WTC11 (cell line): ENCODE measurements at regions not wholly inside any gene's neighbourhood (a gene's known extent, or its start where the extent isn't known, plus 50 kb on each side); places are given as distances from the start of the nearest gene placed in this dataset.

Source experiments
- ATAC-seq: fragments of 200-7000 bp; cut with Tn5 transposase; 2 replicates; pipeline ENCODE4 v1.10.0; 2021; ENCODE audit warnings: mild to moderate bottlenecking, moderate library complexity
- CTCF ChIA-PET: fragments of 300-600 bp; sonication (Branson Sonifier 250); formaldehyde crosslinking; loops from one replicate; lab custom pipeline; 2021; ENCODE audit warnings: antibody characterized with exemption; lab: Charles Lee
- POLR2A ChIA-PET: fragments of 350-600 bp; sonication (Branson Sonifier 250); formaldehyde crosslinking; loops from one replicate; lab custom pipeline; 2021; ENCODE audit warnings: antibody characterized with exemption; lab: Charles Lee
- DNase-seq: peaks from one replicate; pipeline ENCODE4 v3.0.0; 2021; ENCODE audit warnings: low spot score
- H3K27ac Mint-ChIP-seq: 2 replicates; pipeline ENCODE4 v1.8.0; 2021; ENCODE audit warnings: mixed read lengths
- H3K27me3 Mint-ChIP-seq: 2 replicates; pipeline ENCODE4 v1.8.0; 2021; ENCODE audit warnings: low read depth, mild to moderate bottlenecking, moderate library complexity, mixed read lengths
- H3K36me3 Mint-ChIP-seq: 2 replicates; pipeline ENCODE4 v1.8.0; 2021; ENCODE audit warnings: mixed read lengths
- H3K4me1 Mint-ChIP-seq: 2 replicates; pipeline ENCODE4 v1.8.0; 2022; ENCODE audit warnings: mixed read lengths
- H3K4me3 Mint-ChIP-seq: 2 replicates; pipeline ENCODE4 v1.8.0; 2021; ENCODE audit warnings: mild to moderate bottlenecking, moderate library complexity, mixed read lengths
- H3K9me3 Mint-ChIP-seq: 2 replicates; pipeline ENCODE4 v1.8.0; 2021; ENCODE audit warnings: mixed read lengths
- ATF3 ChIP-seq: sonication (generic); formaldehyde crosslinking; conservative IDR thresholded peaks from 2 replicates; pipeline ENCODE4 v1.8.1; 2022; ENCODE audit warnings: mild to moderate bottlenecking, missing genetic modification reagents
- E2F4 ChIP-seq: sonication (generic); formaldehyde crosslinking; IDR thresholded peaks from 2 replicates; pipeline ENCODE4 v1.8.1; 2022; ENCODE audit warnings: low read depth, mild to moderate bottlenecking, moderate library complexity, missing genetic modification reagents, borderline replicate concordance
- ERG ChIP-seq: fragments of 250-450 bp; sonication (Bioruptor Pico); IDR thresholded peaks from 2 replicates; pipeline ENCODE4 v1.8.0; 2021; ENCODE audit warnings: mild to moderate bottlenecking
- MAX ChIP-seq: sonication (generic); formaldehyde crosslinking; IDR thresholded peaks from 2 replicates; pipeline ENCODE4 v1.8.0; 2022; ENCODE audit warnings: mild to moderate bottlenecking, missing genetic modification reagents
- PRDM15 ChIP-seq: sonication (generic); formaldehyde crosslinking; IDR thresholded peaks from 2 replicates; pipeline ENCODE4 v1.8.0; 2022; ENCODE audit warnings: missing genetic modification reagents
- SMAD3 ChIP-seq: sonication (generic); formaldehyde crosslinking; IDR thresholded peaks from 2 replicates; pipeline ENCODE4 v1.8.0; 2022; ENCODE audit warnings: missing genetic modification reagents, mild to moderate bottlenecking, borderline replicate concordance
- SOX15 ChIP-seq: fragments of 250-450 bp; sonication (Bioruptor Pico); IDR thresholded peaks from 2 replicates; pipeline ENCODE4 v1.9.0; 2021; ENCODE audit warnings: mild to moderate bottlenecking
- SP1 ChIP-seq: sonication (generic); formaldehyde crosslinking; conservative IDR thresholded peaks from 2 replicates; pipeline ENCODE4 v1.8.1; 2022; ENCODE audit warnings: missing genetic modification reagents
- STAT6 ChIP-seq: sonication (generic); formaldehyde crosslinking; conservative IDR thresholded peaks from 2 replicates; pipeline ENCODE4 v1.8.1; 2023; ENCODE audit warnings: mild to moderate bottlenecking, low read depth, missing genetic modification reagents, moderate library complexity
- USF2 ChIP-seq: sonication (generic); formaldehyde crosslinking; IDR thresholded peaks from 2 replicates; pipeline ENCODE4 v1.8.1; 2023; ENCODE audit warnings: mild to moderate bottlenecking, missing genetic modification reagents, moderate library complexity
- ZNF232 ChIP-seq: sonication (generic); formaldehyde crosslinking; IDR thresholded peaks from 2 replicates; pipeline ENCODE4 v1.8.0; 2022; ENCODE audit warnings: mild to moderate bottlenecking, missing genetic modification reagents
- ZNF317 ChIP-seq: sonication (generic); formaldehyde crosslinking; IDR thresholded peaks from 2 replicates; pipeline ENCODE4 v1.8.1; 2023; ENCODE audit warnings: low read depth, mild to moderate bottlenecking, moderate library complexity, missing genetic modification reagents, borderline replicate concordance
- ZNF416 ChIP-seq: fragments of 250-450 bp; sonication (Bioruptor Pico); IDR thresholded peaks from 2 replicates; pipeline ENCODE4 v1.9.0; 2021; ENCODE audit warnings: mild to moderate bottlenecking, inconsistent platforms
- ZNF425 ChIP-seq: fragments of 250-450 bp; sonication (Bioruptor Pico); conservative IDR thresholded peaks from 2 replicates; pipeline ENCODE4 v1.9.0; 2021; ENCODE audit warnings: mild to moderate bottlenecking
- ZNF532 ChIP-seq: fragments of 250-450 bp; sonication (Bioruptor Pico); IDR thresholded peaks from 2 replicates; pipeline ENCODE4 v1.9.0; 2021; ENCODE audit warnings: mild to moderate bottlenecking, borderline replicate concordance

GRCh38 chr17:33513769-33514168 is 220.7 kb upstream of the ASIC2 start:
- H3K4me1 Mint-ChIP-seq = no peaks in the 10 kb centered on the region
- ATAC-seq (no peak), DNase-seq (no peak)
- CTCF ChIA-PET = interaction anchor here (0.7 to 1.6 kb wide), 2 partner anchors 8 to 467 kb away, joined by 3 to 5 read pairs; no protein-coding TSS in a partner anchor
- H3K36me3 Mint-ChIP-seq = no peaks in the 10 kb centered on the region
- no peak for TF ChIP-seq STAT6 (CRISPR knock-in tag)
- no peak for TF ChIP-seq USF2
- no peak for TF ChIP-seq ATF3 (CRISPR knock-in tag)
- no peak for TF ChIP-seq ZNF425 (CRISPR knock-in tag)
- TF ChIP-seq E2F4 = no peak
- POLR2A ChIA-PET = no interaction called here
- peaks cover 4% of the 10 kb centered on the region for H3K27me3 Mint-ChIP-seq
- H3K4me3 Mint-ChIP-seq = no peak overlapping the region
- H3K27ac Mint-ChIP-seq = no peak overlapping the region
- H3K9me3 Mint-ChIP-seq = 0 out of 2 replicates have a peak, but pooled peaks cover 3% of the 10 kb centered on the region

- ATAC-seq = no peak
- no peak for DNase-seq
- Mint-ChIP-seq H3K27me3 (peaks cover 4% of the 10 kb centered on the region), H3K4me3 (no peak overlapping the region), H3K4me1 (no peaks in the 10 kb centered on the region), H3K36me3 (no peaks in the 10 kb centered on the region), H3K9me3 (0 out of 2 replicates have a peak, but pooled peaks cover 3% of the 10 kb centered on the region), H3K27ac (no peak overlapping the region)
- ChIA-PET POLR2A (no interaction called here), CTCF (no interaction called here)
- TF ChIP-seq SP1 (CRISPR knock-in tag) (no peak), ZNF317 (CRISPR knock-in tag) (no peak), PRDM15 (CRISPR knock-in tag) (no peak), ZNF232 (CRISPR knock-in tag) (no peak), SOX15 (CRISPR knock-in tag) (no peak), E2F4 (no peak), ZNF416 (CRISPR knock-in tag) (no peak), ZNF532 (no peak), MAX (CRISPR knock-in tag) (no peak), SMAD3 (CRISPR knock-in tag) (no peak), ERG (no peak)
These were observed 221.3 kb upstream of the ASIC2 start for GRCh38 chr17:33514369-33514768.
